ENCODE measurements at regions not wholly inside any gene's neighbourhood (a gene's known extent, or its start where the extent isn't known, plus 50 kb on each side); places are given as distances from the start of the nearest gene placed in this dataset.

DNA sequence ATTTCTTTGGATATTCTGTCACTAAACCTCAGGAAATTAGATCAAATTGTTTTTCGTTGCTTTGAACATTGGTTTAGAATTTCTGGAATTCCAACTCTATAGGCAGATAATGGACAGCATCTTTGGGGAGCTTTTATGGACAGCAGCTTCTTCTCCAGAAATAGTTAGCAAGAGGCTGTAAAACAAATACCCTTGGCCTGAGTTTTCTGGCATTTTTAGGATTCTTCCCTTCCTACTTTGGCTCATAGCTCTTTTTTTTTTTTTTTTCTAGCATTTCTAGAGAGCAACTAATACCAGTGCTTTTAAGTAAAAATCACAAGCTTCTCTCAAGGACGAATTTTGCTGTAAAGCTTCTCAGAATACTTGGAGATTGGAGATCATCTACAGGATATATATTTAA, 169.8 kb upstream of the SPRY2 start:
- TF ChIP-seq JUNB (IDR thresholded peaks at IDR 0.05) (no peak), CHD4 (IDR thresholded peaks at IDR 0.05) (no peak)
- TF ChIP-seq, protein P1, sequence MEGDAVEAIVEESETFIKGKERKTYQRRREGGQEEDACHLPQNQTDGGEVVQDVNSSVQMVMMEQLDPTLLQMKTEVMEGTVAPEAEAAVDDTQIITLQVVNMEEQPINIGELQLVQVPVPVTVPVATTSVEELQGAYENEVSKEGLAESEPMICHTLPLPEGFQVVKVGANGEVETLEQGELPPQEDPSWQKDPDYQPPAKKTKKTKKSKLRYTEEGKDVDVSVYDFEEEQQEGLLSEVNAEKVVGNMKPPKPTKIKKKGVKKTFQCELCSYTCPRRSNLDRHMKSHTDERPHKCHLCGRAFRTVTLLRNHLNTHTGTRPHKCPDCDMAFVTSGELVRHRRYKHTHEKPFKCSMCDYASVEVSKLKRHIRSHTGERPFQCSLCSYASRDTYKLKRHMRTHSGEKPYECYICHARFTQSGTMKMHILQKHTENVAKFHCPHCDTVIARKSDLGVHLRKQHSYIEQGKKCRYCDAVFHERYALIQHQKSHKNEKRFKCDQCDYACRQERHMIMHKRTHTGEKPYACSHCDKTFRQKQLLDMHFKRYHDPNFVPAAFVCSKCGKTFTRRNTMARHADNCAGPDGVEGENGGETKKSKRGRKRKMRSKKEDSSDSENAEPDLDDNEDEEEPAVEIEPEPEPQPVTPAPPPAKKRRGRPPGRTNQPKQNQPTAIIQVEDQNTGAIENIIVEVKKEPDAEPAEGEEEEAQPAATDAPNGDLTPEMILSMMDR (IDR thresholded peaks at IDR 0.05 in 2 of 3, conservative IDR thresholded peaks at IDR 0.05 in 1 of 3; ENCODE audit: control insufficient read depth in 2 of 3, extremely low read depth in 1 of 3, insufficient read depth in 1 of 3, low read depth in 3 of 3, low read length in 3 of 3) = no peak

Data from GM12878 (cell line).